ENCODE measurements at regions not wholly inside any gene's neighbourhood (a gene's known extent, or its start where the extent isn't known, plus 50 kb on each side); places are given as distances from the start of the nearest gene placed in this dataset.

- no peak for DNase-seq
These were observed 325.9 kb downstream of the SATB2 start for GRCh38 chr2:199131876-199132275.

GRCh38 chr2:199131136-199131655, 326.5 kb downstream of the SATB2 start:
- no peak for DNase-seq

- no peak for DNase-seq
These were observed 327.2 kb downstream of the SATB2 start for GRCh38 chr2:199130501-199130900.

- no peak for DNase-seq
These were observed 329.1 kb downstream of the SATB2 start for GRCh38 chr2:199128476-199129229.

GRCh38 chr2:199119796-199120195, 337.9 kb downstream of the SATB2 start:
- no peak for DNase-seq

DNA sequence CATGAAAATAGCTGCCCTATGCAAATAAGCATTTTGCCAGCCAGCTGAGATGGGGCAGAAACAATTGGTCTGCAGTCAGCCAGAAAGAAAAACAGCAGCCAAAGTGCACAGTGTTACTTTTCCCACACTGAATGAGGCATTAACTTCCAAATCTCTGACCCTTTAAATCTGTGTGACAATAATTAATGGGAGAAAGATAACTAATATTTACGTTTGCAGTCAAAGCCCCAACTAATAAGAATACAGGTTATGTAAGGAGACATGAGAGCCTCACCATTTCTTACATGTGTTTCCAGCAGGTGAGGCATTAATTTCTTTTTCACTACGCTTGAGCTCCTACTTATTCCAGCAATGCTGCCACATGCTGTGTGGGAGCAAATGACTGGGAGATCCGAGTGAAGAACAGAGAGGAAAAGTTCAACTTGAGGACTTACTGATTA, 339.0 kb downstream of the SATB2 start:
- DNase-seq, result no peak

- DNase-seq, result no peak
These were observed 342.6 kb downstream of the SATB2 start for GRCh38 chr2:199115169-199115568.

- no peak for DNase-seq
These were observed 344.6 kb downstream of the SATB2 start for GRCh38 chr2:199113111-199113510.

DNA sequence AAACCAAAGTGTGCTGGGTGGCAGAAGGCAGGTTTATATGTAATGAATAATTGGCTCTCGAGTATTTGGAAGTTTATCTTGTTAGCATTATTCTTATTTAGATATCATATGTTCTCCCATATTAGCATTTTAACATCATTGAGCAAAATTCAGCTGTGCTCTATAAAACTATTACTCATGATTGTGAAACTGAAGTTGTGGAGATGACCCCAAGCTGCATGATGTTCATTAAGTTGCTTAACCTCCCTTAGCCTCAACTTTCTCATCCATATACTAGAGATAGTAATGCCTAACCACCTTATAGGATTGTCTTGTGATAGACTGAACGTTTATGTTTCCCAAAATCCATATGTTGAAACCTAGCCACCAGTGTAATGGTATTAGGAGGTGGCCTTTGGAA, 346.3 kb downstream of the SATB2 start:
- DNase-seq, result no peak

DNA sequence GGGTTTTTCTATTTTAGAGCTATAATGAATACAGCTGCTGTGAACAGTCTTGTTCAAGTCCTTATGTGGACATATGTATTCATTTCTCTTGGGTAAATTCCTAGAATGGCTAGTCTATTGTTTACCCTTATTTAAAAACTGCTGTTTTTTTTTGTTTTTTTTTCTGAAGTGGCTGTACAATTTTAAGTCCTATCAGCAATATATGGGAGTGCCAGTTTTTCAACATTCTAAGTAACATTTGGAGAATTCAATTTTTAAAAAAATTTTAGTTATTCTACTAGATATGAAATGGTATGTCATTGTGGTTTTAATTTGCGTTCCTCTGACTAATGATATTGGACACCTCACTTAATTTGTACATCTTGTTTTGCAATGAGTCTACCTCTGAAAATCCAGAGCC, 349.7 kb downstream of the SATB2 start:
- DNase-seq, result no peak

- no peak for DNase-seq
These were observed 351.9 kb downstream of the SATB2 start for GRCh38 chr2:199105826-199106225.

DNA sequence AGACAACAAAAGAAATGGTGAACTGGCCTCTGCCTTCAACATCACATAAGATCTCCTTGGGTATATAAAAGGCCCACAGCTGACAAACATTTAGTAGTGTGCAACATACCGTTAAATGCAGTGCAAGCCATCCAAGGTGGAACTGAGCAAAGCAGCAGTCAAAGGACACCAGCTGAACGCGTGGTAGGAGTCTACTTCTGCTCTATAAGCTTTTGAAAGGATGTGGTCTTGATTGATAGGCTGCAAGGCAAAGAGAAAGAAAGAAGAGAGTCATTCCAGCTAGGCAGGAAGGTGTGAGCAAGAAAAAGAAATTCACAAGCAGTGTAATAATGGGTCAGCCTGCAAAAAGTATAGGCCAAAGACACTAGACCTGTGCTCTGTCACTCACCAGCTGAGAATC, 356.3 kb downstream of the SATB2 start:
- DNase-seq, result no peak

DNA sequence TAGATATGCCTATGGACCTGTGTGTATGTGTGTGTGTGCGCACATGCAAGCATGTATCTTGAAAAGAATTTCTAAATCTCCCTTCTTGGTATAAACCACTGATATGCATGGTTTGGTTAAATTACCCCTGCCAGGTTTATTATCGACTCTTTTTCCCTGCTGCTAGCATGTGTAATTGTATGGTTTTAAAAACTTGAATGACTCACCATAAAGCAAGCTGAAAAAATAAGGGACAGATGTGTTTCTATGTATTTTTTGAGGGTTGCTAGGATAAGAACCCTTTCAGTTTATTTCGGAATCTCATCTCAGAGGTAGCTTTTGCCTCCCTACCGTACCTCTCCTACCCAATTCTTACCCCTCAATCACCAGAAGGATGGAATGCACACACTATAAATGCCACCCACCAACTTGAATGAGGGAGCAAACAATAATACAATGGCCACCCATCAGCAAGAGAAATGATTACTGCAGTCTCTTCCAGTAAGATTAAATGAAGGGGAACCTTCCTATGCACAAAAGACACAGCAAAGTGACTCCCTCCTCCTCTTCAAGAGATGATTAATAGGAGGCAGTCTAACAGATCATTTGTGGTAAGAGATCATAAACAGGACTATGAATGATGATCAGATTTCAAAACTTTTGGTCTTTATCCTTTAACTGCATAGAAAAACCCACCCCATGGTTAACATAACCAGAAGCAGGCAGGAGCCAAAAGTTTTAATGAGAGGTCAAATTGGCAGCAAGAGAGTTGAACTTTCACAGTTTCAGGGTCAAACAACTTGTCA, 357.2 kb downstream of the SATB2 start:
- no peak for DNase-seq

GRCh38 chr2:199092419-199092818, 365.3 kb downstream of the SATB2 start:
- DNase-seq, result no peak

- no peak for DNase-seq
These were observed 372.5 kb downstream of the SATB2 start for GRCh38 chr2:199085261-199085660.

DNA sequence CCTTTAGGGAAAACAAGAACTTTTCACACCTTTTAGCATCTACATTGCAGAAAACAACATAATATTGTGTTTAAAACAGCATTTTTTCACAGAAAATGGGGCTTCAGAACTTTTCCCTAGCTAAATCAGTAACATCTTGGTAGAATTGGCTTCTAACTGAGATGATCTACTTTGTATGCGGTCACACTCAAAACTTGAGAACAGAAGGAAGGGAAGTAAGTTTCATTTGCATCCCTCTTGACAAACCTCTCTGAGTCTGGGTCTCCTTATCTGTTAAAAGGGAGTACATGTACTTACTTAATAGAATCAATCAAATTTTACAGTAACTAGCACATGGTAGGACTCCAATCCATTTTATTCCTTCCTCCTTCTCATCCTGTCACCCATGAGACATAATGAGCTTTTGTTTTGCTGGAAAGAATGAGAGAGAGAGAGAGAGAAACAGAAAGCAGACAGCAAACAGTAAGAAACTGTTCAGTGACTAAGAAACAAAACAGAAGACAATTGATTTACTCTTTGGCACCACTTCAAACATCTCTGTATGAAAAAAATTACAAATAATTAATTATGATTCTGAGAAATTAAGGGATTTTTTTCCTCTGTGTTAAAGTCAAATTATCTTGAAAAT, 387.3 kb downstream of the SATB2 start:
- DNase-seq, result peak in 1 of 58 donors; percentile 34

DNA sequence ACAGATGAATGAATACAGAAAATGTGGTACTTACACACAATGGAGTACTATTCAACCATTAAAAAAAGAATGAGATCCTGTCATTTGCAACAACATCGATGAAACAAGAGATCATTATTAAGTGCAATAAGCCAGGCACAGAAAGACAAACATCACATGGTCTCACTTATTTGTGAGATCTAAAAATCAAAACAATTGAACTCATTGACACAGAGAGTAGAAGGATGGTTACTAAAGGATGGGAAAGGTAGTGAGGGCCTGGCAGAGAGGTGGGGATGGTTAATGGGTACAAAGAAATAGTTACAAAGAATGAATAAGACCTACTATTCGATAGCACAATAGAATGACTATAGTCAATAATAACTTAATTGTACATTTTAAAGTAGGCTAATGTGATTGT, 393.5 kb downstream of the SATB2 start:
- no peak for DNase-seq

DNA sequence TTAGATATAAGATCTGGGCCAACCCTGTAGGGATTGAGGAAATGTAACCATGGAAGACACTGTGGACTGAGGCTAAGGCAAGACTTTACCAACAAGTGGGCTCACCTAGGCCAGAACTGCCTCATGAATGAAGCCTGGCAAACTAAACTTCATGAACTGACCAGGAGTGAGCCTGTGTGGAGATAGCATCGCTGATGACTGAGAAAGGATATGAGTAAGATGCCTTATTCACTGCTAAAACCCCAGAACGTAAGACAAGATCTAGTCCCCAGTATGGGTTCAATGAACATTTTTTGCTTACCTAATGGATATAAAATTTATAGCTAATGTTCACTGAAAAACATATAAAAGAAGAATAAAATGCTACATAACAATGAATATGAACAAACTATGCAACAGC, 399.8 kb downstream of the SATB2 start:
- DNase-seq, result no peak

DNA sequence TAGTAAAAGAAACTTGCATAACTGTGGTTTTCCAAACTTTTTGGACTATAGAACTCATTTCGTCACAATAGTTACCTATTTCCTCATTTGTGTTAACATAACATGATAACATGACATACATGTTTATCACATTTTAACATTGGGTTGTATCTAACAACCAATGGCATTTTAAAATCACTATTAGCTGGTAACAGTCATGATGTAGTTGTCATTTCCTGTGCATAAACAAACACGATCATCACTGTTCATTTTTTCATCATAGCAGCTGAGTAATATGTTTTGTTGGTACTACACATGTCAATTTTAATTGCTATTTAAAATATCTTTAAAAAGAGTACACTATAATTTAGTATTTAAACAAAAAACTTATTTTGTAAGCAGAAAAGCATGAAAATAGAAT, 402.4 kb downstream of the SATB2 start:
- no peak for DNase-seq

- DNase-seq, result no peak
These were observed 414.9 kb downstream of the SATB2 start for GRCh38 chr2:199042660-199043379.

DNA sequence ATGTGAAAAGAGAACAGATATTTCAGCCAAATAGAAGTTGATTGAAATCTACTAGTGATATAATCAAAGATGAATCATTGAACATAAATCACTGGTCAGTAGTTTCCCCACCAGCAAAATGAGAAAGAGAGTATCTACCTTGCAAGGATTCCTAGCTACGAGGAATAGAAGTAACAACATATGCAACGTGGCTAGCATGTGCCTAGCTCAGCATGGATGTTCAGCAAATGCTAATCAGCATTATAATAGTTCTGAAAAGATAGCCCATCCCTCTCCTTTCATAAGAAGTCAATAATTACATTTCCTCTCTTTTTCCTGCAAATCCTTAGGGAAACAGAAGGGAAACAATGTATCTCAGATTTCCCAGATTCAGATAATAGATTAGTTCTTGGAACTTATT, 417.2 kb downstream of the SATB2 start:
- no peak for DNase-seq
